ENCODE measurements at regions not wholly inside any gene's neighbourhood (a gene's known extent, or its start where the extent isn't known, plus 50 kb on each side); places are given as distances from the start of the nearest gene placed in this dataset.

DNA sequence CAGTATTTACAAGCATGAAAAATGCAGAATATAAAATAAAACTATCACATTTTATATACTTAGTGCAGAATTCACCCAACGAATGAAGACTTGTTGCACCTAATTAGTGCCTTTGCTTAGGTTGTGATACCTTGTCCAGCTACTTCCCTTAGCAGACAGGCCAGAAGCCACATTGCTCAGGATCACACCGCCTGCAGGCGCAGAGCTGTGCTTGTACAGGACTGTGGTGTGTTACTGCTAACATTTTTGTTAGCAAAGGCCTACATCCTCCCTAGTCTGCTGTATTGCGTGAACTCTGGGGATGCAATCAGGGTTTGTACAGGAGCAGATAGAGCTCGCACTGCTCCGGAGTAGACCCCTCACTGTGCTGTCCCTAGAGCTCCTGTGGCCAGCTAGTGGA, 336.9 kb downstream of the CBLN2 start:
- in situ Hi-C loops (cut with HindIII; ENCODE audit: low pct_ligation_motif_present, low sequenced_read_pairs) = no loop called here
- H3K27me3 ChIP-seq (replicated peaks) = no peaks in the 10 kb centered on the region
- TF ChIP-seq, protein P1, sequence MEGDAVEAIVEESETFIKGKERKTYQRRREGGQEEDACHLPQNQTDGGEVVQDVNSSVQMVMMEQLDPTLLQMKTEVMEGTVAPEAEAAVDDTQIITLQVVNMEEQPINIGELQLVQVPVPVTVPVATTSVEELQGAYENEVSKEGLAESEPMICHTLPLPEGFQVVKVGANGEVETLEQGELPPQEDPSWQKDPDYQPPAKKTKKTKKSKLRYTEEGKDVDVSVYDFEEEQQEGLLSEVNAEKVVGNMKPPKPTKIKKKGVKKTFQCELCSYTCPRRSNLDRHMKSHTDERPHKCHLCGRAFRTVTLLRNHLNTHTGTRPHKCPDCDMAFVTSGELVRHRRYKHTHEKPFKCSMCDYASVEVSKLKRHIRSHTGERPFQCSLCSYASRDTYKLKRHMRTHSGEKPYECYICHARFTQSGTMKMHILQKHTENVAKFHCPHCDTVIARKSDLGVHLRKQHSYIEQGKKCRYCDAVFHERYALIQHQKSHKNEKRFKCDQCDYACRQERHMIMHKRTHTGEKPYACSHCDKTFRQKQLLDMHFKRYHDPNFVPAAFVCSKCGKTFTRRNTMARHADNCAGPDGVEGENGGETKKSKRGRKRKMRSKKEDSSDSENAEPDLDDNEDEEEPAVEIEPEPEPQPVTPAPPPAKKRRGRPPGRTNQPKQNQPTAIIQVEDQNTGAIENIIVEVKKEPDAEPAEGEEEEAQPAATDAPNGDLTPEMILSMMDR (IDR thresholded peaks at IDR 0.05; ENCODE audit: low read depth, low read length, missing control alignments) = no peak
- H3K36me3 ChIP-seq (replicated peaks) = no peaks in the 10 kb centered on the region
- H3K4me3 ChIP-seq (ENCODE audit: low read depth, low read length) = no peak overlapping the region
- no peak overlapping the region for H3K27ac ChIP-seq
- no peak for DNase-seq

DNA sequence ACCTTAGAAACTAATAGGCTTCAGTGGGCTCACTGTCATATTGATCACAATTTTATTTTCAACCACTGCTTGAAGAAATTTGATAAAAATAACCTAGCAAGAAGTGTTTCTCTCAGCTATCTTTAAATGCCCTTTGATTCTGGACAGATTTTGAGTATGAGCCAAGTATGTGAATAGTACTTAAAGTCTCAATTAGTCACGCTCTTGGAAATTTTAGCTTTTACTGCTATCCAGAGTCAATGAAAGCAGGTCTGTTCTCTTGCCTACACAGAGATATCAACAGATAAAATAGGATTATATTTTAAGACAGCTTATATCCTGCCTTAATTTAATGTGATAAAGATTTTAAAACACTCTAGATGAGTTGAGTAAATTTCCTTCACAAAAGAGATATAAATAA, 337.3 kb downstream of the CBLN2 start:
- Histone ChIP-seq H3K36me3 (replicated peaks) (no peaks in the 10 kb centered on the region), H3K27ac (no peak overlapping the region), H3K4me3 (ENCODE audit: low read depth, low read length) (no peak overlapping the region), H3K27me3 (replicated peaks) (no peaks in the 10 kb centered on the region)
- TF ChIP-seq, protein P1 (IDR thresholded peaks at IDR 0.05; ENCODE audit: low read depth, low read length, missing control alignments) = no peak
- DNase-seq = no peak
- in situ Hi-C loops (cut with HindIII; ENCODE audit: low pct_ligation_motif_present, low sequenced_read_pairs) = no loop called here

DNA sequence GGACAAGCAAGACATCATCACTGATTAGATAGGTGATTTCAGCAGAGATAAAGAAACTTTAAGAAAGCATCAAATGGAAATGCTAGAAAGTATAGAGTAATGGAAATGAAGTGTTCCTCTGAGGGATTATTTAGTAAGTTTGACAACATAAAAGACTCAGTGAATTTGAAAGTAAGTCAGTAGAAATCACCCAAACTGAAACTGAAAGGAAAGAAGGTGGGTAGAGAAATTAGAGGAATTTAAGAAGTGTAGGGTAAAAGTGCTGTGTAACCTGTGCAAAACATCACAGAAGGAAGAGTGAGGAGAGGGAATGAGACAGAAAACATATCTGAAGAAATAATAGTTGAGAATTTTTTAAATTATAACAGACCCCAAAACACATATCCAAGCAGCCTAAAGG, 343.1 kb downstream of the CBLN2 start:
- in situ Hi-C loops (cut with HindIII; ENCODE audit: low pct_ligation_motif_present, low sequenced_read_pairs) = no loop called here

DNA sequence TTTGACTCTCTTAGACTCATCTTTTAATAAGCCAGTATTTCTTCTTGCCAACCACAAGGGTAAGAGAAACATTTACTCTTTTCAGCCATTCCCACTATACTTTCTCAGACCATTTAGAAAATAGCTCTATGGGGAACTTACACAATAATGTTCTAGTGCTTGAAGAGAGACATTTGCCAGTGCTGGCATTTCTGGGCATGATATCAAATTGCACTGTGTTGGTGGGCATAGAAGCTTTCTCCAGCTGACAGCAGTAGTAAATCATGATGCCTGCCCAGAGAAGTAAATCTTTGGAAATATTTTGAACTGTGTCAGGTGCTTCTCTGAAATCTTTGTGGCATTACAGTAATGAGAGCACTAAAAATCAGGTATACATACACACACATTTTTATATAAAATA, 346.6 kb downstream of the CBLN2 start:
- Histone ChIP-seq H3K36me3 (replicated peaks) (no peaks in the 10 kb centered on the region), H3K4me3 (ENCODE audit: low read depth, low read length) (no peak overlapping the region), H3K27me3 (replicated peaks) (no peaks in the 10 kb centered on the region), H3K27ac (no peak overlapping the region)
- in situ Hi-C loops (cut with HindIII; ENCODE audit: low pct_ligation_motif_present, low sequenced_read_pairs) = no loop called here
- no peak for DNase-seq
- TF ChIP-seq, protein P1 (IDR thresholded peaks at IDR 0.05; ENCODE audit: low read depth, low read length, missing control alignments) = no peak

More for the DNA sequence above, 343.1 kb downstream of the CBLN2 start:
- no peak overlapping the region for H3K4me3 ChIP-seq (ENCODE audit: low read depth, low read length)
- H3K36me3 ChIP-seq (replicated peaks) = no peaks in the 10 kb centered on the region
- no peak overlapping the region for H3K27ac ChIP-seq
- TF ChIP-seq, protein P1 (IDR thresholded peaks at IDR 0.05; ENCODE audit: low read depth, low read length, missing control alignments) = no peak
- no peak for DNase-seq
- H3K27me3 ChIP-seq (replicated peaks) = no peaks in the 10 kb centered on the region

DNA sequence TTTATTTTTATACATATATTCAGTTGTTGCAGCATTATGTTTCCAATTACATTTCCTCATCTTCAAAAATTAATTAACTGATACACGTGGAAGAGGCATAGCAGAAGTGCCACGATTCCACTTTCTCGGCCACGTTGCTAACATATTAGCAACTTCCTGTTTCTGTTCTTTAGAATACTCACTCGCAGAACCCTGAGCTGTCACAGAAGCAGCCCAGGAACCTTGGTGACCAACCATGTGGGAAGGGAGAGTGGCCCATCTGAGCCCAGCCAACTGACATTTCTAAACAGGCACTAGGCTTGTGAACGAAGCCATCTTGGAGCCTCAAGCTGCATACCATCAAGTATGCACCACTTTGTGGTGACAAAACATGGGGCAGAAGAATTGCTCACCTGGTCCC, 350.1 kb downstream of the CBLN2 start:
- Histone ChIP-seq H3K36me3 (replicated peaks) (no peaks in the 10 kb centered on the region), H3K27ac (no peak overlapping the region), H3K27me3 (replicated peaks) (no peaks in the 10 kb centered on the region), H3K4me3 (ENCODE audit: low read depth, low read length) (no peak overlapping the region)
- DNase-seq = no peak
- in situ Hi-C loops (cut with HindIII; ENCODE audit: low pct_ligation_motif_present, low sequenced_read_pairs) = no loop called here
- TF ChIP-seq, protein P1 (IDR thresholded peaks at IDR 0.05; ENCODE audit: low read depth, low read length, missing control alignments) = no peak

DNA sequence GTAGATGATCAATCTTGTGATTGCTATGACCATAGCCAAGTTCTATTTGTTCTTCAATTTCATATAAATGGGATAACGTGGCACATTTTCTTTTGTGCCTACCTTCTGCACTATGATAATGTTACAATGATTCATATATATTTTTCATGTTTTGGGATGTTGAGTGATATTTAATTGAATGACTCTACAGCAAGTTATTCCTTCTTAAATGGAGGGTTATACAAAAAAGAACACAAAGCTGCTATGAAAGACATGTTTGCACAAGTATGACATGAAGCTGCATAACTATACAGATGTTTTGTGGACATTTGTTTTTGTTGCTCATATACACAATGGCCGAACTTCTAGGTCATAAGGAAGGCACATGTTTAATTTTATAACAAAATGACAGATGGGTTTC, 356.2 kb downstream of the CBLN2 start:
- TF ChIP-seq, protein P1 (IDR thresholded peaks at IDR 0.05; ENCODE audit: low read depth, low read length, missing control alignments) = no peak
- Histone ChIP-seq H3K4me3 (ENCODE audit: low read depth, low read length) (no peak overlapping the region), H3K36me3 (replicated peaks) (no peaks in the 10 kb centered on the region), H3K27ac (no peak overlapping the region), H3K27me3 (replicated peaks) (no peaks in the 10 kb centered on the region)
- no peak for DNase-seq
- in situ Hi-C loops (cut with HindIII; ENCODE audit: low pct_ligation_motif_present, low sequenced_read_pairs) = no loop called here

Measured in brain microvascular endothelial cell (primary cell).